ENCODE measurements at regions not wholly inside any gene's neighbourhood (a gene's known extent, or its start where the extent isn't known, plus 50 kb on each side); places are given as distances from the start of the nearest gene placed in this dataset.

- H3K36me3 ChIP-seq: no peaks in the 10 kb centered on the region
- no peaks in the 10 kb centered on the region for H3K9me3 ChIP-seq
- H3K4me1 ChIP-seq: no peaks in the 10 kb centered on the region
- no peak overlapping the region for H3K27ac ChIP-seq
- no peak for DNase-seq
- in situ Hi-C loops (cut with MboI; ENCODE audit: low sequenced_read_pairs in 4 of 4) (no loop called here), intact Hi-C loops (cut with DNase I; ENCODE audit: low total_unique reads) (no loop called here)
- no peak for ATAC-seq
- TF ChIP-seq CTCF (IDR thresholded peaks at IDR 0.05 in 4 of 5, conservative IDR thresholded peaks at IDR 0.05 in 1 of 5) (no peak), POLR2A (IDR thresholded peaks at IDR 0.05) (no peak)
- H3K4me3 ChIP-seq: no peak overlapping the region
- peaks cover 12 to 25% (median 12%) of the 10 kb centered on the region in 3 donors for H3K27me3 ChIP-seq
These were observed 63.5 kb upstream of the TTC34 start for GRCh38 chr1:2865000-2865399.

- Histone ChIP-seq H3K9me3 (peaks cover 0 to 2% (median 2%) of the 10 kb centered on the region in 3 donors), H3K27ac (no peak overlapping the region), H3K4me3 (no peak overlapping the region), H3K27me3 (peaks cover 12 to 25% (median 13%) of the 10 kb centered on the region in 3 donors), H3K36me3 (no peaks in the 10 kb centered on the region), H3K4me1 (no peaks in the 10 kb centered on the region)
- intact Hi-C loops (cut with DNase I; ENCODE audit: low total_unique reads): no loop called here
- in situ Hi-C loops (cut with MboI; ENCODE audit: low sequenced_read_pairs in 4 of 4): no loop called here
- TF ChIP-seq POLR2A (IDR thresholded peaks at IDR 0.05): no peak
- no peak for TF ChIP-seq CTCF (IDR thresholded peaks at IDR 0.05 in 4 of 5, conservative IDR thresholded peaks at IDR 0.05 in 1 of 5)
- DNase-seq: no peak
- ATAC-seq: no peak
These were observed 64.3 kb upstream of the TTC34 start for GRCh38 chr1:2865571-2866421.

DNA sequence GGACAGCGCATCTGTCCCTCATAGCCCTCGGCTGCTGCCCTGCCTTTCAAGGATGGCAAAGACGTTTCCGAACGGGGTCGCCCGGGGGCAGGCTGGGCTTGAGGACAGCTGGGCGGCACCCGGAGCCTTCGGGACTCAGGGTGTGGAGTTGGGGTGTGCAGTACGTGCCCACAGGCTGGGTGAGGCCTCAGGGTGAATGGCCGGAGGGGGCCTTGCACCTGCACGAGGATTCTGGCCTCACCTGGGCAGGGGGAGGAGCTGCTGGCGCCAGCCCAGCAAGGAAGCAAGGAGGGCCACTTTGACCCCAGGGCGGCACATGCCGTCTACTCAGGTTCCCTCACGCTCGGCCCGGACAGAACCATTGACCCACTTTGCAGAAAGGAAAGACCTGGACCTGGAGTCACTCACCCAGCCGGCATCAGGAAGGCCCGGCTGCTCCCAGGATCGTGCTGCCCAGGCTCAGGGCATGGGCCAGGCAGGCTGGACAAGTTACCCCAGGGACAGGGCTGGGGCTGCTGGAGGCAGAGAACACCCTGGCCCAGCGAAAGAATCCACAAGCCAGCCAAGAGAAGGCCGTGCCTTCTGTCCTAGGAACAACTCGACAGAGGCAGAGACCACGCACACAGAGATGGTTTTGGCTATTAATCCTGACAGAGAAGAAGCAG, 65.1 kb upstream of the TTC34 start:
- no peak for TF ChIP-seq CTCF (IDR thresholded peaks at IDR 0.05 in 4 of 5, conservative IDR thresholded peaks at IDR 0.05 in 1 of 5)
- TF ChIP-seq POLR2A (IDR thresholded peaks at IDR 0.05): no peak
- intact Hi-C loops (cut with DNase I; ENCODE audit: low total_unique reads): no loop called here

GRCh38 chr1:2867087-2867425, 65.6 kb upstream of the TTC34 start:
- H3K27me3 ChIP-seq: peaks cover 12 to 21% (median 13%) of the 10 kb centered on the region in 3 donors
- peaks cover 0 to 15% (median 4%) of the 10 kb centered on the region in 3 donors for H3K9me3 ChIP-seq
- in situ Hi-C loops (cut with MboI; ENCODE audit: low sequenced_read_pairs in 4 of 4) (no loop called here), intact Hi-C loops (cut with DNase I; ENCODE audit: low total_unique reads) (no loop called here)
- no peaks in the 10 kb centered on the region for H3K4me1 ChIP-seq
- H3K36me3 ChIP-seq: no peaks in the 10 kb centered on the region
- TF ChIP-seq CTCF (IDR thresholded peaks at IDR 0.05 in 4 of 5, conservative IDR thresholded peaks at IDR 0.05 in 1 of 5) (no peak), POLR2A (IDR thresholded peaks at IDR 0.05) (no peak)
- no peak overlapping the region for H3K27ac ChIP-seq
- no peak for DNase-seq
- ATAC-seq: no peak
- no peak overlapping the region for H3K4me3 ChIP-seq

More for the DNA sequence above, 65.1 kb upstream of the TTC34 start:
- Histone ChIP-seq H3K4me3 (no peak overlapping the region), H3K36me3 (no peaks in the 10 kb centered on the region), H3K9me3 (peaks cover 0 to 10% (median 4%) of the 10 kb centered on the region in 3 donors), H3K27me3 (peaks cover 12 to 22% (median 13%) of the 10 kb centered on the region in 3 donors), H3K4me1 (no peaks in the 10 kb centered on the region), H3K27ac (no peak overlapping the region)
- DNase-seq (no peak), ATAC-seq (no peak)
- in situ Hi-C loops (cut with MboI; ENCODE audit: low sequenced_read_pairs in 4 of 4): no loop called here

All from gastrocnemius medialis (tissue), 4 donors.